Esophagus muscularis mucosa (tissue), 3 donors: ENCODE measurements at regions not wholly inside any gene's neighbourhood (a gene's known extent, or its start where the extent isn't known, plus 50 kb on each side); places are given as distances from the start of the nearest gene placed in this dataset.

ENCODE experiments used
- POLR2A ChIP-seq: fragments of 450-650 bp; IDR thresholded peaks from one replicate; pipeline ENCODE4 v1.6.1; 2017; ENCODE audit warnings: antibody characterized with exemption, moderate library complexity, mild to moderate bottlenecking, low read depth
- TF ChIP-seq, protein P1 (sequence below), 3 experiments: fragments of 200-600 bp in 2 of 3; fragments of 450-650 bp in 1 of 3; sonication (generic) in 2 of 3; IDR thresholded peaks; one replicate each; pipeline ENCODE4 v1.5.1; 2017 to 2019; ENCODE audit warnings: antibody characterized with exemption in 3 of 3, mild to moderate bottlenecking in 2 of 3, moderate library complexity in 1 of 3

DNA sequence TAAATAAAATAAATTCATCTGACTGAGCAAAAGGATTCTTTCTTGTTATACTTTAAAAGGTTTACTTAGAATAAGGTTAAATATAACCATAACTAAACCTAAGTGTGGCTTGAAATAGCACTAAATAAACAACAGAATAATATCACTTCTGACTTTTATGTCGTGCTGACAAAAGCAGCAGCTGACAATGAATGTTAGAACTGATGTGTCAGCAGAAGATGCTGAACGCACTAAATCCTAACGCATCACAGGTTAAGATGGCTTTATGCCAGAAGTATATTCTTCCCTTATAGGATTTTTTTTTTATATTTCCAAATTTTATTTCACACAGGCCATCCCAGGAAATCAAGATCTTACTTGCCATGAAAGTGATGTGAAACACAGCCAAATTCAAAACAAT, 558.3 kb upstream of the NBEA start:
- TF ChIP-seq, protein P1, sequence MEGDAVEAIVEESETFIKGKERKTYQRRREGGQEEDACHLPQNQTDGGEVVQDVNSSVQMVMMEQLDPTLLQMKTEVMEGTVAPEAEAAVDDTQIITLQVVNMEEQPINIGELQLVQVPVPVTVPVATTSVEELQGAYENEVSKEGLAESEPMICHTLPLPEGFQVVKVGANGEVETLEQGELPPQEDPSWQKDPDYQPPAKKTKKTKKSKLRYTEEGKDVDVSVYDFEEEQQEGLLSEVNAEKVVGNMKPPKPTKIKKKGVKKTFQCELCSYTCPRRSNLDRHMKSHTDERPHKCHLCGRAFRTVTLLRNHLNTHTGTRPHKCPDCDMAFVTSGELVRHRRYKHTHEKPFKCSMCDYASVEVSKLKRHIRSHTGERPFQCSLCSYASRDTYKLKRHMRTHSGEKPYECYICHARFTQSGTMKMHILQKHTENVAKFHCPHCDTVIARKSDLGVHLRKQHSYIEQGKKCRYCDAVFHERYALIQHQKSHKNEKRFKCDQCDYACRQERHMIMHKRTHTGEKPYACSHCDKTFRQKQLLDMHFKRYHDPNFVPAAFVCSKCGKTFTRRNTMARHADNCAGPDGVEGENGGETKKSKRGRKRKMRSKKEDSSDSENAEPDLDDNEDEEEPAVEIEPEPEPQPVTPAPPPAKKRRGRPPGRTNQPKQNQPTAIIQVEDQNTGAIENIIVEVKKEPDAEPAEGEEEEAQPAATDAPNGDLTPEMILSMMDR (IDR thresholded peaks at IDR 0.05): no peak
- no peak for TF ChIP-seq POLR2A
